Cardiac fibroblast (primary cell): ENCODE measurements at regions not wholly inside any gene's neighbourhood (a gene's known extent, or its start where the extent isn't known, plus 50 kb on each side); places are given as distances from the start of the nearest gene placed in this dataset.

Experiments
- DNase-seq, 2 donors: peaks; one replicate each; pipeline versions ENCODE4 v3.0.0 to v3.0.0-alpha.2; 2010; ENCODE audit warnings: low read depth in 2 of 2
- H3K4me3 ChIP-seq, 2 donors: replicated peaks in 1 of 2; 1 replicate in 1 of 2; 2 replicates in 1 of 2; pipeline ENCODE4 v1.5.1; 2011; ENCODE audit warnings: low read depth in 2 of 2, low read length in 2 of 2, mild to moderate bottlenecking in 2 of 2, moderate library complexity in 1 of 2
- CTCF ChIP-seq: IDR thresholded peaks from one replicate; pipeline ENCODE4 v1.5.1; 2011; ENCODE audit warnings: low read depth, mild to moderate bottlenecking, low read length, inconsistent platforms

GRCh38 chr5:45081082-45081481 lies 272.3 kb downstream of the MRPS30 start:
- H3K4me3 ChIP-seq: no peak overlapping the region
- DNase-seq: no peak
- TF ChIP-seq CTCF: no peak

GRCh38 chr5:45089870-45090269 lies 281.1 kb downstream of the MRPS30 start:
- TF ChIP-seq CTCF: no peak
- DNase-seq: no peak
- H3K4me3 ChIP-seq: no peak overlapping the region

- TF ChIP-seq CTCF: no peak
- DNase-seq: no peak
These were observed 284.6 kb downstream of the MRPS30 start for GRCh38 chr5:45093377-45093776.

GRCh38 chr5:45094876-45095440 lies 286.2 kb downstream of the MRPS30 start:
- no peak overlapping the region for H3K4me3 ChIP-seq
- no peak for TF ChIP-seq CTCF
- DNase-seq: no peak

More at GRCh38 chr5:45093377-45093776, 284.6 kb downstream of the MRPS30 start:
- no peak overlapping the region for H3K4me3 ChIP-seq

- no peak overlapping the region for H3K4me3 ChIP-seq
- TF ChIP-seq CTCF: no peak
- DNase-seq: no peak
These were observed 289.7 kb downstream of the MRPS30 start for GRCh38 chr5:45098483-45098882.

GRCh38 chr5:45101146-45101545 lies 292.4 kb downstream of the MRPS30 start:
- TF ChIP-seq CTCF: no peak
- no peak for DNase-seq
- H3K4me3 ChIP-seq: no peak overlapping the region

- no peak for TF ChIP-seq CTCF
- no peak overlapping the region for H3K4me3 ChIP-seq
These were observed 296.8 kb downstream of the MRPS30 start for GRCh38 chr5:45105491-45105994.

More at GRCh38 chr5:45105491-45105994, 296.8 kb downstream of the MRPS30 start:
- no peak for DNase-seq
